Fibroblast of skin of left biceps (primary cell): ENCODE measurements at regions not wholly inside any gene's neighbourhood (a gene's known extent, or its start where the extent isn't known, plus 50 kb on each side); places are given as distances from the start of the nearest gene placed in this dataset.

Experiments
- DNase-seq, 2 experiments: peaks; one replicate each; pipeline ENCODE4 v3.0.0-alpha.2; 2013; ENCODE audit warnings: low read depth in 2 of 2

- DNase-seq: no peak
These were observed 84.4 kb upstream of the SYPL1 start for GRCh38 chr7:106196460-106197021.

- DNase-seq: no peak
These were observed 81.5 kb upstream of the SYPL1 start for GRCh38 chr7:106193661-106194060.

- DNase-seq: no peak
These were observed 78.6 kb upstream of the SYPL1 start for GRCh38 chr7:106190589-106191330.

GRCh38 chr7:106187613-106188350, 75.7 kb upstream of the SYPL1 start:
- DNase-seq: no peak

- DNase-seq: no peak
These were observed 73.6 kb upstream of the SYPL1 start for GRCh38 chr7:106185719-106186118.

GRCh38 chr7:106183952-106184351, 71.8 kb upstream of the SYPL1 start:
- DNase-seq: no peak

- no peak for DNase-seq
These were observed 70.8 kb upstream of the SYPL1 start for GRCh38 chr7:106182904-106183303.

- no peak for DNase-seq
These were observed 69.7 kb upstream of the SYPL1 start for GRCh38 chr7:106181658-106182265.

- no peak for DNase-seq
These were observed 68.6 kb upstream of the SYPL1 start for GRCh38 chr7:106180721-106181120.

GRCh38 chr7:106179256-106179655, 67.1 kb upstream of the SYPL1 start:
- no peak for DNase-seq

- peak in 1 of 2 experiments; percentile 2 for DNase-seq
These were observed 66.6 kb upstream of the SYPL1 start for GRCh38 chr7:106178593-106179134.

GRCh38 chr7:106177738-106178592, 65.9 kb upstream of the SYPL1 start:
- no peak for DNase-seq

- DNase-seq: no peak
These were observed 65.2 kb upstream of the SYPL1 start for GRCh38 chr7:106177300-106177690.

GRCh38 chr7:106176414-106177299, 64.5 kb upstream of the SYPL1 start:
- peak; percentile 31 to 42 for DNase-seq

- no peak for DNase-seq
These were observed 63.4 kb upstream of the SYPL1 start for GRCh38 chr7:106175507-106175906.

GRCh38 chr7:106170651-106171050, 58.5 kb upstream of the SYPL1 start:
- no peak for DNase-seq

GRCh38 chr7:106169821-106170610, 57.9 kb upstream of the SYPL1 start:
- DNase-seq: no peak

GRCh38 chr7:106167439-106168136, 55.5 kb upstream of the SYPL1 start:
- no peak for DNase-seq
